Activated CD8-positive, alpha-beta T cell treated with anti-CD3 and anti-CD28 coated beads for 36 hours (primary cell): ENCODE measurements at regions not wholly inside any gene's neighbourhood (a gene's known extent, or its start where the extent isn't known, plus 50 kb on each side); places are given as distances from the start of the nearest gene placed in this dataset.

Experiments
- ATAC-seq: fragments of 200-7000 bp; cut with Tn5 transposase; one replicate; pipeline ENCODE4 v1.10.0; 2021; ENCODE audit warnings: mild to moderate bottlenecking, moderate library complexity
- CTCF ChIA-PET: fragments of 350-600 bp; sonication (Branson Sonifier 250); formaldehyde crosslinking; loops from one replicate; lab custom pipeline; 2021; ENCODE audit warnings: antibody characterized with exemption; lab: Charles Lee
- POLR2A ChIA-PET: fragments of 350-600 bp; sonication (Branson Sonifier 250); formaldehyde crosslinking; loops from one replicate; lab custom pipeline; 2021; ENCODE audit warnings: antibody characterized with exemption; lab: Charles Lee
- DNase-seq: peaks from one replicate; pipeline ENCODE4 v3.0.0-alpha.2; 2020
- H3K27ac Mint-ChIP-seq: one replicate; pipeline ENCODE4 v1.8.0; 2021; ENCODE audit warnings: mild to moderate bottlenecking, mixed read lengths
- H3K27me3 Mint-ChIP-seq: one replicate; pipeline ENCODE4 v1.8.0; 2021; ENCODE audit warnings: mixed read lengths
- H3K36me3 Mint-ChIP-seq: one replicate; pipeline ENCODE4 v1.8.0; 2021; ENCODE audit warnings: low read depth, mixed read lengths
- H3K4me1 Mint-ChIP-seq: one replicate; pipeline ENCODE4 v1.8.0; 2021; ENCODE audit warnings: low read depth, mixed read lengths
- H3K4me3 Mint-ChIP-seq: one replicate; pipeline ENCODE4 v1.8.0; 2021; ENCODE audit warnings: mild to moderate bottlenecking, moderate library complexity, mixed read lengths
- H3K9me3 Mint-ChIP-seq: one replicate; pipeline ENCODE4 v1.8.0; 2021; ENCODE audit warnings: mixed read lengths
- CTCF ChIP-seq: fragments of 200-600 bp; IDR thresholded peaks from one replicate; pipeline ENCODE4 v1.8.0; 2022; ENCODE audit warnings: antibody characterized with exemption, mild to moderate bottlenecking
- intact Hi-C: fragments of 100-400 bp; cut with micrococcal nuclease; formaldehyde crosslinking; loops from one replicate; pipeline ENCODE4 v1.10.0; 2022

- ATAC-seq (no peak), DNase-seq (no peak)
- no peak for TF ChIP-seq CTCF
- H3K27me3 Mint-ChIP-seq: peaks cover 19% of the 10 kb centered on the region
- H3K27ac Mint-ChIP-seq: peak overlapping the region; percentile 86
- intact Hi-C loops: loop anchor here (5.0 kb wide), 2 partner anchors 65 to 145 kb away; partner anchors contain the start of gene CPEB2
- H3K9me3 Mint-ChIP-seq: peaks cover 11% of the 10 kb centered on the region
- POLR2A ChIA-PET: interaction anchor here (0.6 to 1.3 kb wide), 2 partner anchors 9 to 61 kb away, joined by 3 to 4 read pairs; no protein-coding TSS in a partner anchor
- CTCF ChIA-PET: interaction anchor here (1.6 kb wide), 1 partner anchor 18 kb away, joined by 4 read pairs; no protein-coding TSS in a partner anchor
- H3K4me3 Mint-ChIP-seq: no peak overlapping the region
- H3K4me1 Mint-ChIP-seq: peaks cover 26% of the 10 kb centered on the region
- peaks cover 3% of the 10 kb centered on the region for H3K36me3 Mint-ChIP-seq
Observed at GRCh38 chr4:14856934-14857235, 145.4 kb upstream of the CPEB2 start.

GRCh38 chr4:14857475-14857874, 144.8 kb upstream of the CPEB2 start:
- DNase-seq (no peak), ATAC-seq (no peak)
- CTCF ChIA-PET: interaction anchor here (1.6 kb wide), 1 partner anchor 18 kb away, joined by 4 read pairs; no protein-coding TSS in a partner anchor

GRCh38 chr4:14857981-14858380, 144.3 kb upstream of the CPEB2 start:
- Mint-ChIP-seq H3K4me3 (no peak overlapping the region), H3K4me1 (peaks cover 26% of the 10 kb centered on the region), H3K27ac (no peak overlapping the region), H3K27me3 (peaks cover 13% of the 10 kb centered on the region), H3K36me3 (peaks cover 3% of the 10 kb centered on the region), H3K9me3 (peaks cover 11% of the 10 kb centered on the region)
- CTCF ChIA-PET: interaction anchor here (1.6 kb wide), 1 partner anchor 17 kb away, joined by 4 read pairs; no protein-coding TSS in a partner anchor
- POLR2A ChIA-PET: interaction anchor here (0.6 kb wide), 1 partner anchor 249 kb away, joined by 3 read pairs; no protein-coding TSS in a partner anchor
- TF ChIP-seq CTCF: no peak
- ATAC-seq: no peak
- intact Hi-C loops: loop anchor here (5.0 kb wide), 2 partner anchors 64 to 144 kb away; partner anchors contain the start of gene CPEB2
- no peak for DNase-seq

More at GRCh38 chr4:14857475-14857874, 144.8 kb upstream of the CPEB2 start:
- TF ChIP-seq CTCF: no peak
- peaks cover 13% of the 10 kb centered on the region for H3K27me3 Mint-ChIP-seq
- POLR2A ChIA-PET: interaction anchor here (0.6 kb wide), 1 partner anchor 249 kb away, joined by 3 read pairs; no protein-coding TSS in a partner anchor
- peaks cover 11% of the 10 kb centered on the region for H3K9me3 Mint-ChIP-seq
- H3K4me3 Mint-ChIP-seq: no peak overlapping the region
- intact Hi-C loops: loop anchor here (5.0 kb wide), 2 partner anchors 65 to 145 kb away; partner anchors contain the start of gene CPEB2
- peaks cover 3% of the 10 kb centered on the region for H3K36me3 Mint-ChIP-seq
- peaks cover 26% of the 10 kb centered on the region for H3K4me1 Mint-ChIP-seq
- peak overlapping the region; percentile 86 for H3K27ac Mint-ChIP-seq

GRCh38 chr4:14862891-14863290, 139.4 kb upstream of the CPEB2 start:
- ATAC-seq (no peak), DNase-seq (no peak)
- ChIA-PET POLR2A (no interaction called here), CTCF (no interaction called here)
- Mint-ChIP-seq H3K36me3 (no peaks in the 10 kb centered on the region), H3K4me1 (no peaks in the 10 kb centered on the region), H3K27ac (no peak overlapping the region), H3K9me3 (no peaks in the 10 kb centered on the region), H3K4me3 (no peak overlapping the region), H3K27me3 (peaks cover 26% of the 10 kb centered on the region)
- intact Hi-C loops: no loop called here
- TF ChIP-seq CTCF: no peak

- POLR2A ChIA-PET: no interaction called here
- H3K9me3 Mint-ChIP-seq: no peaks in the 10 kb centered on the region
- no peak for DNase-seq
- H3K27me3 Mint-ChIP-seq: peaks cover 30% of the 10 kb centered on the region
- no peak overlapping the region for H3K27ac Mint-ChIP-seq
- H3K4me3 Mint-ChIP-seq: no peak overlapping the region
- no peak for ATAC-seq
- intact Hi-C loops: no loop called here
- no peaks in the 10 kb centered on the region for H3K36me3 Mint-ChIP-seq
- H3K4me1 Mint-ChIP-seq: no peaks in the 10 kb centered on the region
- no peak for TF ChIP-seq CTCF
- CTCF ChIA-PET: interaction anchor here (1.2 kb wide), 1 partner anchor 9 kb away, joined by 4 read pairs; no protein-coding TSS in a partner anchor
Observed at GRCh38 chr4:14863418-14864364, 138.6 kb upstream of the CPEB2 start.
